ENCODE measurements at regions not wholly inside any gene's neighbourhood (a gene's known extent, or its start where the extent isn't known, plus 50 kb on each side); places are given as distances from the start of the nearest gene placed in this dataset.

GRCh38 chr5:152337484-152337883 lies 67.6 kb downstream of the NMUR2 start:
- Histone ChIP-seq H3K27ac (no peak overlapping the region), H3K9me3 (no peaks in the 10 kb centered on the region), H3K27me3 (replicated peaks in 1 of 7) (no peaks in the 10 kb centered on the region), H3K4me1 (no peaks in the 10 kb centered on the region), H3K4me3 (no peak overlapping the region), H3K36me3 (no peaks in the 10 kb centered on the region)
- intact Hi-C loops (cut with DNase I; ENCODE audit: low total_unique reads) = no loop called here
- DNase-seq = no peak
- TF ChIP-seq POLR2A (IDR thresholded peaks at IDR 0.05) (no peak), CTCF (IDR thresholded peaks at IDR 0.05 in 8 of 11, conservative IDR thresholded peaks at IDR 0.05 in 3 of 11) (no peak), POLR2AphosphoS5 (IDR thresholded peaks at IDR 0.05) (no peak)

- TF ChIP-seq POLR2AphosphoS5 (IDR thresholded peaks at IDR 0.05) (no peak), CTCF (IDR thresholded peaks at IDR 0.05 in 8 of 11, conservative IDR thresholded peaks at IDR 0.05 in 3 of 11) (no peak), POLR2A (IDR thresholded peaks at IDR 0.05) (no peak)
- 20 to 39% (median 25%) methylated on average over 1 of the region's 1 CpG for WGBS, 5 donors
Observed at GRCh38 chr5:152335461-152335860, 69.6 kb downstream of the NMUR2 start.

GRCh38 chr5:152332716-152333460 lies 72.2 kb downstream of the NMUR2 start:
- Histone ChIP-seq H3K36me3 (no peaks in the 10 kb centered on the region), H3K9me3 (no peaks in the 10 kb centered on the region), H3K27me3 (replicated peaks in 1 of 7) (no peaks in the 10 kb centered on the region), H3K4me3 (no peak overlapping the region), H3K27ac (no peak overlapping the region), H3K4me1 (no peaks in the 10 kb centered on the region)
- no peak for DNase-seq
- 57 to 70% (median 65%) methylated on average over 5 of the region's 5 CpGs for WGBS, 5 donors
- no peak for TF ChIP-seq POLR2A (IDR thresholded peaks at IDR 0.05)
- no peak for TF ChIP-seq CTCF (IDR thresholded peaks at IDR 0.05 in 8 of 11, conservative IDR thresholded peaks at IDR 0.05 in 3 of 11)
- TF ChIP-seq POLR2AphosphoS5 (IDR thresholded peaks at IDR 0.05) = no peak
- intact Hi-C loops (cut with DNase I; ENCODE audit: low total_unique reads) = no loop called here

More at GRCh38 chr5:152335461-152335860, 69.6 kb downstream of the NMUR2 start:
- H3K4me3 ChIP-seq = no peak overlapping the region
- no peaks in the 10 kb centered on the region for H3K36me3 ChIP-seq
- H3K4me1 ChIP-seq = no peaks in the 10 kb centered on the region
- intact Hi-C loops (cut with DNase I; ENCODE audit: low total_unique reads) = no loop called here
- no peaks in the 10 kb centered on the region for H3K9me3 ChIP-seq
- H3K27me3 ChIP-seq (replicated peaks in 1 of 7) = no peaks in the 10 kb centered on the region
- DNase-seq = no peak
- no peak overlapping the region for H3K27ac ChIP-seq

- DNase-seq = no peak
- Histone ChIP-seq H3K4me1 (no peaks in the 10 kb centered on the region), H3K9me3 (no peaks in the 10 kb centered on the region), H3K36me3 (no peaks in the 10 kb centered on the region), H3K27me3 (replicated peaks in 1 of 7) (no peaks in the 10 kb centered on the region), H3K4me3 (no peak overlapping the region), H3K27ac (no peak overlapping the region)
- 49 to 55% (median 50%) methylated on average over 2 of the region's 2 CpGs for WGBS, 5 donors
- intact Hi-C loops (cut with DNase I; ENCODE audit: low total_unique reads) = no loop called here
- TF ChIP-seq CTCF (IDR thresholded peaks at IDR 0.05 in 8 of 11, conservative IDR thresholded peaks at IDR 0.05 in 3 of 11) (no peak), POLR2AphosphoS5 (IDR thresholded peaks at IDR 0.05) (no peak), POLR2A (IDR thresholded peaks at IDR 0.05) (no peak)
Observed at GRCh38 chr5:152331718-152332117, 73.4 kb downstream of the NMUR2 start.
